ENCODE measurements at regions not wholly inside any gene's neighbourhood (a gene's known extent, or its start where the extent isn't known, plus 50 kb on each side); places are given as distances from the start of the nearest gene placed in this dataset.

GRCh38 chr14:101349108-101349507 is 212.2 kb upstream of the DIO3 start:
- no TSS peak for BruUV-seq (replicated peaks)
- Histone ChIP-seq H3K4me3 (replicated peaks in 1 of 2; ENCODE audit: low read depth in 1 of 2, low read length in 2 of 2) (no peak overlapping the region), H3K27ac (ENCODE audit: low read depth, low read length) (no peak overlapping the region), H3K4me2 (ENCODE audit: low read length) (no peak overlapping the region), H3K4me1 (ENCODE audit: control insufficient read depth in 1 of 2, insufficient read depth in 2 of 2, low read length in 2 of 2) (no peaks in the 10 kb centered on the region; a peak in 1 of 4 replicates), H3K9me2 (ENCODE audit: insufficient read depth) (no peaks in the 10 kb centered on the region), H3K9ac (ENCODE audit: low read length) (no peak overlapping the region), H2AFZ (ENCODE audit: low read depth, low read length, poor library complexity, severe bottlenecking) (no peak overlapping the region), H3K79me2 (ENCODE audit: insufficient read depth, low read length) (no peaks in the 10 kb centered on the region), H4K20me1 (ENCODE audit: insufficient read depth) (no peaks in the 10 kb centered on the region), H3K9me3 (ENCODE audit: control insufficient read depth in 1 of 2, insufficient read depth in 1 of 2, low read depth in 1 of 2, low read length in 2 of 2) (no peaks in the 10 kb centered on the region), H3K36me3 (ENCODE audit: control insufficient read depth in 1 of 2, insufficient read depth in 2 of 2, low read length in 2 of 2) (no peaks in the 10 kb centered on the region), H3K27me3 (ENCODE audit: insufficient read depth, low read length) (no peaks in the 10 kb centered on the region)
- intact Hi-C loops (cut with micrococcal nuclease) = no loop called here
- DNase-seq (ENCODE audit: low read depth, low spot score) (no peak), ATAC-seq (no peak)
- CTCF ChIA-PET = no interaction called here
- RAD21 ChIA-PET (ENCODE audit: low non-redundant PET in 1 of 2, low total read pairs in 2 of 2, uncharacterized antibody in 2 of 2, unreplicated experiment in 2 of 2) = no interaction called here
- TF ChIP-seq ZFX (IDR thresholded peaks at IDR 0.05) = no peak
- no peak for TF ChIP-seq ZBTB33 (IDR thresholded peaks at IDR 0.05; ENCODE audit: extremely low read depth, insufficient replicate concordance, low read length)
- TF ChIP-seq ZNF274 (IDR thresholded peaks at IDR 0.05; ENCODE audit: low read depth, low read length) = no peak
- TF ChIP-seq RAD21 (IDR thresholded peaks at IDR 0.05; ENCODE audit: low read depth) = no peak
- no peak for TF ChIP-seq ATF3 (IDR thresholded peaks at IDR 0.05)
- TF ChIP-seq ELF1 (IDR thresholded peaks at IDR 0.05; ENCODE audit: borderline replicate concordance, low read depth) = no peak
- no peak for TF ChIP-seq SP1 (IDR thresholded peaks at IDR 0.05; ENCODE audit: low read depth)
- no peak for TF ChIP-seq CEBPB (IDR thresholded peaks at IDR 0.05; ENCODE audit: low read depth)
- TF ChIP-seq POLR2AphosphoS5 (IDR thresholded peaks at IDR 0.05; ENCODE audit: low read depth, low read length) = no peak
- no peak for TF ChIP-seq EZH2 (IDR thresholded peaks at IDR 0.05)
- TF ChIP-seq SIN3A (IDR thresholded peaks at IDR 0.05; ENCODE audit: low read depth) = no peak
- TF ChIP-seq CBX3 (IDR thresholded peaks at IDR 0.05; ENCODE audit: low read depth) = no peak
- TF ChIP-seq EGR1 (IDR thresholded peaks at IDR 0.05; ENCODE audit: low read depth) = no peak
- TF ChIP-seq YY1 (IDR thresholded peaks at IDR 0.05; ENCODE audit: extremely low read depth, insufficient replicate concordance, low read depth, low read length) = no peak
- TF ChIP-seq POLR2A (IDR thresholded peaks at IDR 0.05; ENCODE audit: borderline replicate concordance, extremely low read depth, insufficient read depth, insufficient read length) = no peak
- TF ChIP-seq EZH2phosphoT487 (IDR thresholded peaks at IDR 0.05; ENCODE audit: borderline replicate concordance) = no peak
- POLR2A ChIA-PET = no interaction called here
